Coronary artery (tissue), 2 donors: ENCODE measurements at regions not wholly inside any gene's neighbourhood (a gene's known extent, or its start where the extent isn't known, plus 50 kb on each side); places are given as distances from the start of the nearest gene placed in this dataset.
"Not testable (repeated sequence)": the region's sequence is repeated elsewhere in the genome, so short reads cannot be mapped to it uniquely, and the experiment has no call there.

Experiments used
- DNase-seq: peaks from one replicate; pipeline ENCODE4 v3.0.0-alpha.2; 2017; ENCODE audit warnings: low spot score
- H3K27ac ChIP-seq, 2 donors: fragments of 200-600 bp; sonication (generic); one replicate each; pipeline ENCODE4 v1.5.1; 2016 to 2019
- H3K4me3 ChIP-seq: fragments of 200-600 bp; sonication (generic); 2 replicates; pipeline ENCODE4 v1.5.1; 2016; ENCODE audit warnings: mild to moderate bottlenecking, moderate library complexity
- TF ChIP-seq, protein P1 (sequence below): fragments of 200-600 bp; sonication (generic); IDR thresholded peaks from one replicate; pipeline ENCODE4 v1.5.1; 2019; ENCODE audit warnings: antibody characterized with exemption

DNA sequence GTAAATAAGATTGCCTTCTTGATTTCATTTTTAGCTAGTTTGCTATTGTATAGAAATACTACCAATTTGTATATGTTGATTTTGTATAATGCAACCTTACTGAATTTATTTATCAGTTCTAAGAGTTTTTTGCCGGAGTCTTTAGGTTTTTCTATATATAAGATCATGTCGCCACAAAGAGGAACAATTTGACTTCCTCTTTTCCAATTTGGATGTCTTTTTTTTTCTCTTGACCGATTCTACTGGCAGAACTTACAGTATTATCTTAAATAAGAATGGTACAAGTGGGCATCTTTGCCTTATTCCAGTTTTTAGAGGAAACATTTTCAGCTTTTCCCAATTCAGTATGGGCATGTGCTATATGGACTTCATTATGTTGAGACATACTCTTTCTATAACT lies 624.7 kb upstream of the ACO1 start:
- Histone ChIP-seq H3K4me3 (no peak overlapping the region), H3K27ac (no peak overlapping the region)
- TF ChIP-seq, protein P1, sequence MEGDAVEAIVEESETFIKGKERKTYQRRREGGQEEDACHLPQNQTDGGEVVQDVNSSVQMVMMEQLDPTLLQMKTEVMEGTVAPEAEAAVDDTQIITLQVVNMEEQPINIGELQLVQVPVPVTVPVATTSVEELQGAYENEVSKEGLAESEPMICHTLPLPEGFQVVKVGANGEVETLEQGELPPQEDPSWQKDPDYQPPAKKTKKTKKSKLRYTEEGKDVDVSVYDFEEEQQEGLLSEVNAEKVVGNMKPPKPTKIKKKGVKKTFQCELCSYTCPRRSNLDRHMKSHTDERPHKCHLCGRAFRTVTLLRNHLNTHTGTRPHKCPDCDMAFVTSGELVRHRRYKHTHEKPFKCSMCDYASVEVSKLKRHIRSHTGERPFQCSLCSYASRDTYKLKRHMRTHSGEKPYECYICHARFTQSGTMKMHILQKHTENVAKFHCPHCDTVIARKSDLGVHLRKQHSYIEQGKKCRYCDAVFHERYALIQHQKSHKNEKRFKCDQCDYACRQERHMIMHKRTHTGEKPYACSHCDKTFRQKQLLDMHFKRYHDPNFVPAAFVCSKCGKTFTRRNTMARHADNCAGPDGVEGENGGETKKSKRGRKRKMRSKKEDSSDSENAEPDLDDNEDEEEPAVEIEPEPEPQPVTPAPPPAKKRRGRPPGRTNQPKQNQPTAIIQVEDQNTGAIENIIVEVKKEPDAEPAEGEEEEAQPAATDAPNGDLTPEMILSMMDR = no peak
- no peak for DNase-seq

DNA sequence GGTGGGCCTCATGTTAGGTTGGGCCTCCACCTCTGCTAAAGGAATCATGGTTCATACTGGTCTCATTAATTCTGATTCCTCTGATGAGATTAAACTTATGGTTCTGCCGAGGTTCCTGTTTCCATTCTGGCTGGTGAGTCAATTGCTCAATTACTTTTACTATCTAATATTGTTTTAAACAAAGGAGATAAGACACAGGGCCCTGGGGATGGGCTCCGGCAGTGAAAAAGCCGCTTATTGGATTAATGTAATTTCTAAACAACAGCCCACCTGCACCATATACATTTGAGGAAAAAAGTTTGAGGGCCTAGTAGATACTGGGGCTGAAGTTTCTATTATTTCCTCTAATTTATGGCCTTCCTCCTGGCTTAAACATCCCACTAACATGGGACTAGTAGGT lies 610.4 kb upstream of the ACO1 start:
- not testable (repeated sequence) for H3K27ac ChIP-seq, H3K4me3 ChIP-seq, DNase-seq

DNA sequence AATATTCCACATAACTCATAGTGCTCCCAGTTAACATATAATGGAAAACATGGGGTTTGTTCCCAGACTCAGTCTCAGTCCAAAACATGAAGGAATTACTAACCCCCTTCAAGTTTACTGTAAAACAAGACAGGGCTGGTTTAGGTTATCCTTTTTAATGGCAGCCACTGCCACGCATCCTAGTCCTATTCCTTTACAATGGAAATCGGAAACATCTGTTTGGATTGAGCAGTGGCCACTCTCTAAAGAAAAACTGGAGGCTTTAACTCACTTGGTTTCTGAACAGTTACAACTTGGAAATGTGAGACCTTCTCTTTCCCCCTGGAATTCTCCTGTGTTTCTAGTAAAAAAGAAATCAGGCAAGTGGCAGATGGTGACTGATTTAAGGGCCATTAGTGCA lies 609.9 kb upstream of the ACO1 start:
- no peak for DNase-seq
- TF ChIP-seq, protein P1 = no peak
- no peak overlapping the region for H3K27ac ChIP-seq

DNA sequence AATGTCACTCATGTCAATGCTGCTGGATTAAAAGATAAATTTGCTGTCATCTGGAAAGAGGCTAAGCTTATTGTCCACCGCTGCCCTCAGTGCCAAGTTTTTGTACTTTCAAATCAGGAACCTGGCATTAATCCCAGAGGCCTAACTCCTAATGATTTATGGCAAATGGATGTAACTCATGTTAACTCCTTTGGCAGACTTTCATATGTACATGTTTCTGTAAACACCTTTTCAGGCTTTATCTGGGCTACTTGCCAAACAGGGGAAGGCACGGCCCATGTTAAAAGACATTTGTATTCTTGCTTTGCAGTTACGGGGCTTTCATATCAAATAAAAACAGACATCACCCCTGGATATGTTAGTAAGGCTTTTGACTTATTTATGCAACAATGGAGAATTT lies 608.0 kb upstream of the ACO1 start:
- TF ChIP-seq, protein P1 = no peak
- no peak overlapping the region for H3K27ac ChIP-seq
- DNase-seq = no peak

More for the DNA sequence above, 609.9 kb upstream of the ACO1 start:
- no peak overlapping the region for H3K4me3 ChIP-seq

DNA sequence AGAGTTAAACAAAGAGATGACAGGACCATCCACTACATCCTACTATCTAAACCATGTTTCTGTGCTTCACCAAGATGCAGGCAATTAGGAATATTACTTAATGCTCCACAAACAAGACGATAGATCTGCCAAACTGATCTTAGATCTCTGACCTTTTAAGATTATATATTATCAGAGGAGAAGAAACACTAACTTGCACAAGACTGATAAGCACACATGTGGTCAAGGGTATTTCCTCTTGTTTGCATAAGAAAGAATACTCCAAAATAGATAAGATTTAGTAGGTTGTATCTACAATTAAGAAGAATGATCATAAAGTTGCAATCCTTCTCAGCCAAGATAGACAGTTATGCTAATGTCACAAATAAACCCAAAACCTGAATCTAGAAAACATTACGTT lies 601.0 kb upstream of the ACO1 start:
- DNase-seq = no peak
- no peak overlapping the region for H3K4me3 ChIP-seq
- TF ChIP-seq, protein P1 = no peak
- no peak overlapping the region for H3K27ac ChIP-seq

More for the DNA sequence above, 608.0 kb upstream of the ACO1 start:
- no peak overlapping the region for H3K4me3 ChIP-seq

DNA sequence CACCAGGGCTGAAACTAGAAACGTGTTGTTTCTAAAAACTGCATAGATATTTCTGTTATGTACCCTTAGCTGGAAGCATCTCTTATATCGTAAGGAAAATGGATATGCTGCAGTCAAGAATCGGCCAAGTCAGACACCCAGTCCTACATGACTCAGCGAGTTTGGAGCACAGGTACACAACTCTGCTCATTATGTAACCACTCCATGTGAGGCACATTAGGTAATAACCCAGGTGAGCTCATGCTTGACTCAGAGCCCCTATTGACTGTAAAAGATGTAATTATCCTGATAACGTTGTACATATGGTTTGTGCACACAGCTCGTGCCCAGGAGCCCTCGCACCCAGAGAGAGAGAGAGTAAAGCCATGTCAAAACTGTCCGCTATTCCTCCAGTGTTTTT lies 593.7 kb upstream of the ACO1 start:
- no peak for DNase-seq
- TF ChIP-seq, protein P1 = no peak
- Histone ChIP-seq H3K27ac (no peak overlapping the region), H3K4me3 (no peak overlapping the region)

DNA sequence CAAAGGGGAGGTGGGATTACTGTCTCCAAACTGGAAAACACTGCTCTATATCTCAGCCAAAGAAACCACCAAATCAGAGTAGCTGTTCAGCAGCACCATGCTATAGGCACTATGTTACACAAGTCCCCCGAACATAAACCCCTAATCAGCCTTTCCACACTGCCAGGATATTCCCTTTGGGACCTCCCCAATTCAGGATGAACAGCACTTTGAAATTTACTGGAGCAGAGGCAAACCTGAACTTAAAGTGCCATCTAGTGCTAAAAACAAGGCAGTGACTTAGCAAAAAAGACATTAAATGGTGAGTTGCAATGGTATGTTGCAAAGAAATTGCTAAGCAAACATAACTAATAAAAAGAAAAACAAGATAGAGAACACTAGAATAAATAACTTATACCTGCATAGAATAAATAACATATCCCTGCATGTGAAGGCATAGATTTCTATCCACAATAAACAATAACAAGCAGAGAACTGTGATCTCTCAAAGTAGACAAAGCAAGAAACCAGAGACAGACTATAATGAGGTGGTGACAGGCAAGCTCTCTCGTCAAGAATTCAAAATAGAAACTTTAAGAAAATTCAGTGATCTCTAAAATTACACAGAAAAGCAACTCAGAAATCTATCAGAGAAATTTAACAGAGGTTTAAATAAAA lies 584.4 kb upstream of the ACO1 start:
- DNase-seq = no peak
- TF ChIP-seq, protein P1 = no peak
- Histone ChIP-seq H3K4me3 (no peak overlapping the region), H3K27ac (no peak overlapping the region)
